Esophagus squamous epithelium (tissue), 4 donors: ENCODE measurements at regions not wholly inside any gene's neighbourhood (a gene's known extent, or its start where the extent isn't known, plus 50 kb on each side); places are given as distances from the start of the nearest gene placed in this dataset.

ENCODE experiments used
- POLR2A ChIP-seq, 4 donors: fragments of 450-650 bp; IDR thresholded peaks; one replicate each; pipeline ENCODE4 v1.6.1; 2017; ENCODE audit warnings: antibody characterized with exemption in 4 of 4, mild to moderate bottlenecking in 4 of 4, moderate library complexity in 3 of 4
- TF ChIP-seq, protein P1 (sequence below), 6 experiments: fragments of 450-650 bp in 4 of 6; fragments of 200-600 bp in 2 of 6; sonication (generic) in 2 of 6; IDR thresholded peaks; one replicate each; pipeline ENCODE4 v1.5.1; 2016 to 2019; ENCODE audit warnings: antibody characterized with exemption in 6 of 6, mild to moderate bottlenecking in 4 of 6, moderate library complexity in 4 of 6

DNA sequence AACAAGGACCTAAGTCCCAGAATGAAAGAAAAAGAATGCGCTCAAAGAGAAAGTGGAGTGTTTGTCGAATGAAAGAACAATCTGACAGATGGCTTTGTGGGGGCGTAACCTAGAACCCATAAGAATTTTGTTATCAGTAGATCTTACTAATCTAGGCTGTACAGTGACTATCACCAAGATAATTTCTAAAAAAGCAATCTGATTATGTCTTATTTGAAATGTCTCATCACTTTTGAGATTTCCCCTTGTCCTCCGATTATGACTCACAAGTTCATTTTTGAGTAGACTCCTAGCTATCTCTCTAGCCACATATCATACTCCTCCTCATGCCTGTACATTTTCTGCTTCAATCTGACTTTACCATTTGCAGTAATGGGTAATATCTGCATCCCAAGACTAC, 135.6 kb upstream of the SMARCA2 start:
- TF ChIP-seq, protein P1, sequence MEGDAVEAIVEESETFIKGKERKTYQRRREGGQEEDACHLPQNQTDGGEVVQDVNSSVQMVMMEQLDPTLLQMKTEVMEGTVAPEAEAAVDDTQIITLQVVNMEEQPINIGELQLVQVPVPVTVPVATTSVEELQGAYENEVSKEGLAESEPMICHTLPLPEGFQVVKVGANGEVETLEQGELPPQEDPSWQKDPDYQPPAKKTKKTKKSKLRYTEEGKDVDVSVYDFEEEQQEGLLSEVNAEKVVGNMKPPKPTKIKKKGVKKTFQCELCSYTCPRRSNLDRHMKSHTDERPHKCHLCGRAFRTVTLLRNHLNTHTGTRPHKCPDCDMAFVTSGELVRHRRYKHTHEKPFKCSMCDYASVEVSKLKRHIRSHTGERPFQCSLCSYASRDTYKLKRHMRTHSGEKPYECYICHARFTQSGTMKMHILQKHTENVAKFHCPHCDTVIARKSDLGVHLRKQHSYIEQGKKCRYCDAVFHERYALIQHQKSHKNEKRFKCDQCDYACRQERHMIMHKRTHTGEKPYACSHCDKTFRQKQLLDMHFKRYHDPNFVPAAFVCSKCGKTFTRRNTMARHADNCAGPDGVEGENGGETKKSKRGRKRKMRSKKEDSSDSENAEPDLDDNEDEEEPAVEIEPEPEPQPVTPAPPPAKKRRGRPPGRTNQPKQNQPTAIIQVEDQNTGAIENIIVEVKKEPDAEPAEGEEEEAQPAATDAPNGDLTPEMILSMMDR (IDR thresholded peaks at IDR 0.05) = no peak
- no peak for TF ChIP-seq POLR2A (IDR thresholded peaks at IDR 0.05)
